Activated CD4-positive, alpha-beta memory T cell treated with anti-CD3 and anti-CD28 coated beads for 36 hours (primary cell): ENCODE measurements at regions not wholly inside any gene's neighbourhood (a gene's known extent, or its start where the extent isn't known, plus 50 kb on each side); places are given as distances from the start of the nearest gene placed in this dataset.
"Not testable (repeated sequence)": the region's sequence is repeated elsewhere in the genome, so short reads cannot be mapped to it uniquely, and the experiment has no call there.

Experiments used
- CTCF ChIA-PET: fragments of 350-600 bp; sonication (Branson Sonifier 250); formaldehyde crosslinking; loops from one replicate; lab custom pipeline; 2021; ENCODE audit warnings: antibody characterized with exemption, inconsistent platforms; lab: Charles Lee
- POLR2A ChIA-PET: fragments of 350-600 bp; sonication (Branson Sonifier 250); formaldehyde crosslinking; loops from one replicate; lab custom pipeline; 2021; ENCODE audit warnings: antibody characterized with exemption; lab: Charles Lee
- DNase-seq: peaks from one replicate; pipeline ENCODE4 v3.0.0-alpha.2; 2020
- H3K27ac Mint-ChIP-seq: one replicate; pipeline ENCODE4 v1.8.0; 2021; ENCODE audit warnings: mixed read lengths
- H3K27me3 Mint-ChIP-seq: one replicate; pipeline ENCODE4 v1.8.0; 2021; ENCODE audit warnings: mixed read lengths
- H3K36me3 Mint-ChIP-seq: one replicate; pipeline ENCODE4 v1.8.0; 2021; ENCODE audit warnings: mixed read lengths
- H3K4me1 Mint-ChIP-seq: one replicate; pipeline ENCODE4 v1.8.0; 2021; ENCODE audit warnings: low read depth, mixed read lengths
- H3K4me3 Mint-ChIP-seq: one replicate; pipeline ENCODE4 v1.8.0; 2021; ENCODE audit warnings: mild to moderate bottlenecking, mixed read lengths
- H3K9me3 Mint-ChIP-seq: one replicate; pipeline ENCODE4 v1.8.0; 2021; ENCODE audit warnings: mixed read lengths
- intact Hi-C: fragments of 100-400 bp; cut with micrococcal nuclease; formaldehyde crosslinking; loops from one replicate; pipeline ENCODE4 v1.15.1; 2023

GRCh38 chr2:121068851-121069250 lies 216.2 kb downstream of the TFCP2L1 start:
- H3K4me3 Mint-ChIP-seq, result no peak overlapping the region
- H3K9me3 Mint-ChIP-seq, result no peaks in the 10 kb centered on the region
- intact Hi-C loops, result no loop called here
- H3K27me3 Mint-ChIP-seq, result peaks cover 3% of the 10 kb centered on the region
- ChIA-PET CTCF (interaction anchor here (1.2 kb wide), 1 partner anchor 9 kb away, joined by 4 read pairs; no protein-coding TSS in a partner anchor), POLR2A (no interaction called here)
- no peak overlapping the region for H3K27ac Mint-ChIP-seq
- H3K36me3 Mint-ChIP-seq, result no peaks in the 10 kb centered on the region
- DNase-seq, result no peak
- H3K4me1 Mint-ChIP-seq, result no peaks in the 10 kb centered on the region

DNA sequence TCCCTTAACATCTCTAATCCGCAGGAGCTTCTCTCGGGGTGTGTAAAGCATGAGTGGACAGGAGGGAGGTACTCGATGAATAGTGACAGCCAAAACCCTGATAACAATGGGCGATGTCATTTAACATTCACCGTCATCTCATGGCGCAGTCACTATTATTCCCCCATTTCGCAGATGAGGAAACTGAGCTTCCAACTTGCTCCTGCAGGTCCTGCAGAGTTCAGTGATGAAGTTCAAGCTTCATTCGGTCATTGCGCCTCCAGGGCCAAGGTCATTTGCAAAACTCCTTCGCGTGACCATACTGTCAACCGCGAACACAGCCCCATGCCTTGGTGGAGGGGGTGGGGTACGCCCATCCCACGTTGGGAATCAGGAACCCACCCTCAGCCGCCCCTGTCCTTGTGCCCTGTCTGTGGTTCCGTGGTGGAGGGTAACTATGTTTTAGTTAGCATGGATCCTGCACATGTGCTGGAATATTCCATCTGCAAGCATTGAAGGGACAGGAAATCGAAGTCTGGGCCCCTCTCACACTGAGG lies 215.5 kb downstream of the TFCP2L1 start:
- H3K4me3 Mint-ChIP-seq, result no peak overlapping the region

GRCh38 chr2:121070061-121070460 lies 214.9 kb downstream of the TFCP2L1 start:
- H3K4me3 Mint-ChIP-seq, H3K27ac Mint-ChIP-seq, DNase-seq, POLR2A ChIA-PET, H3K9me3 Mint-ChIP-seq, H3K4me1 Mint-ChIP-seq, H3K36me3 Mint-ChIP-seq, H3K27me3 Mint-ChIP-seq: not testable (repeated sequence)
- CTCF ChIA-PET, result interaction anchor here (0.7 kb wide), 1 partner anchor 16 kb away, joined by 3 read pairs; no protein-coding TSS in a partner anchor
- intact Hi-C loops, result loop anchor here (2.0 to 5.0 kb wide), 2 partner anchors 333 to 375 kb away; partner anchors contain the start of gene GLI2

More for the DNA sequence above, 215.5 kb downstream of the TFCP2L1 start:
- H3K4me1 Mint-ChIP-seq, result no peaks in the 10 kb centered on the region
- peaks cover 6% of the 10 kb centered on the region for H3K27me3 Mint-ChIP-seq
- no peak for DNase-seq
- intact Hi-C loops, result no loop called here
- H3K36me3 Mint-ChIP-seq, result no peaks in the 10 kb centered on the region
- ChIA-PET POLR2A (no interaction called here), CTCF (no interaction called here)
- no peak overlapping the region for H3K27ac Mint-ChIP-seq
- H3K9me3 Mint-ChIP-seq, result no peaks in the 10 kb centered on the region

DNA sequence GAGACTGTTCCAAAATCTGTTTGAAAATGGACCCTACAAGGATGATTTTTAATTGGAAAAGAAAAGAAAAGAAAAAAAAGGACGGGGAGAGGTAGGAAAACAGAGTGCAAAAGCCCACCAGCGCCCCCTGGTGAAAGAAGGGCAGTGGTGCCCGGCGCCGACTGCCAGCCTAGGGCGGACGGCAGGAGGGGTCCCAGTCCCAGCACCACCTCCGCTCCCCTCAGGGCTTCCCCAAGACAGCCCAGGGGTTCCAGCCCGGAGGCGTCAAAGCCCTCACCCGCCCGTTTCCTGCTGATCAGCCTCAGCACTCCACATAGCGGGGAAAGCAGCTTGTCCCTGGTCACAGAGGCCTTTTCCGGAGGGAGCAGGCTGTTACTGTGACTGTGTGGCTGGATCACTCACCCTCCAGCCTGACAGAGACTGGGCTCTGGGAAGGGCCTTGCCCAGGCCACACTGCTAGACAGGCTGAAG lies 213.9 kb downstream of the TFCP2L1 start:
- Mint-ChIP-seq H3K4me3 (no peak overlapping the region), H3K27me3 (peaks cover 7% of the 10 kb centered on the region), H3K9me3 (no peaks in the 10 kb centered on the region), H3K36me3 (no peaks in the 10 kb centered on the region), H3K4me1 (peaks cover 2% of the 10 kb centered on the region), H3K27ac (no peak overlapping the region)
- ChIA-PET CTCF (interaction anchor here (1.4 to 2.3 kb wide), 2 partner anchors 9 to 12 kb away, joined by 8 to 9 read pairs; no protein-coding TSS in a partner anchor), POLR2A (no interaction called here)
- intact Hi-C loops, result loop anchor here (2.0 to 5.0 kb wide), 2 partner anchors 334 to 376 kb away; partner anchors contain the start of gene GLI2
- DNase-seq, result peak; percentile 64

DNA sequence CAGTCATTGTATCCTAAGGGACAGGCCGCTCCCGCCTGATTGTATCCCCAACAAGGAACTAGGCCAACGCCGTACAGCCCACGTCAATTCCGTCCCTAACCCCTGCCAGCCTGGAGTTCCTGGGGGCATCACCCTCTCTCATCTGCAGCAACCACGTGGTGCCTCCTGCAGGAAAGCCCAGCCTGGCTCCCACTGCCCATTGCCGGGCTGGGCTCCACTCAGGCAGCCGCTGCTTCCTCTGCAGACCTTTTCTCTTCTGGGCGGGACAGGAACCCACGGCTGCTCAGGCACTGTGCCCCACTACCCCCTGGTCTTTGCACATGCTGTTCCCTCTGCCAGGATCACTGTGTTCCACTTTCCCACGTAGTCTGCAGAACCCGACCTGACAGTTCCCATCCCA lies 212.2 kb downstream of the TFCP2L1 start:
- DNase-seq, result no peak
- H3K36me3 Mint-ChIP-seq, result no peaks in the 10 kb centered on the region
- H3K27ac Mint-ChIP-seq, result no peak overlapping the region
- POLR2A ChIA-PET, result no interaction called here
- no peak overlapping the region for H3K4me3 Mint-ChIP-seq
- intact Hi-C loops, result loop anchor here (5.0 kb wide), 1 partner anchor 335 kb away; the partner anchor contains the start of gene GLI2
- H3K4me1 Mint-ChIP-seq, result peaks cover 2% of the 10 kb centered on the region
- CTCF ChIA-PET, result interaction anchor here (2.3 kb wide), 1 partner anchor 10 kb away, joined by 9 read pairs; no protein-coding TSS in a partner anchor
- no peaks in the 10 kb centered on the region for H3K9me3 Mint-ChIP-seq
- peaks cover 14% of the 10 kb centered on the region for H3K27me3 Mint-ChIP-seq

DNA sequence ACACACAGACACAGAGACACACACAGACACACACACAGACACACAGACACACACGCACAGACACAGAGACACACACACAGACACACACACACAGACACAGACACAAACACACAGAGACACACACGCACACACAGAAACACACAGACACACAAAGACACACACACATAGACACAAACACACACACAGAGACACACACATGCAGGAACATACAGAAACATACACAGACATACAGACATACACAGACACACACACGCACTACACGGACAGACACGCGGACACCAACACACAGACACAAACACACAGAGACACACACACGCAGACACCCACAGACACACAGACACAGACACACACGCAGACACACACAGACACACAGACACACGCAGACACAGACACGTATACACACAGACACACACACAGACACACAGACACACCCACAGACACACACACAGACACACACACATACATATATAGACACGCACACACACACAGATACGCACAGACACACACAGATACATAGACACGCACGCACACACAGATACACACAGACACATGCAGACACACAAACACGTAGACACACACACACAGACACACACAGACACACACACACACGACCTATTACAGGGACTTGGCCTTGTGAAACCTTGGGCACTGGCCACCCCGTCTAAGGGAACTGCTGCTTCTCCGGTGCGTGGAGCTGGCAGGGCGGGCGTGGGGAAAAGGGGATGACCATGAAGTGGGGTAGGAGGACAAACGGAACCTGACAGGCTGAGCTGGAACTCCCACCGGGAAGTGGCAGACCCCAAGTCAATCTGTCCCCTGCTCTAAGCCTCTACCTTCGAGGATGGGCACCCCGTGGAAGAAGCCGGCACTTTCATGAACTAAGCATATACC lies 211.4 kb downstream of the TFCP2L1 start:
- no peak overlapping the region for H3K4me3 Mint-ChIP-seq
- DNase-seq, result no peak
- H3K9me3 Mint-ChIP-seq, result no peaks in the 10 kb centered on the region
- ChIA-PET CTCF (interaction anchor here (1.8 kb wide), 1 partner anchor 378 kb away, joined by 8 read pairs; no protein-coding TSS in a partner anchor), POLR2A (no interaction called here)
- H3K27ac Mint-ChIP-seq, result no peak overlapping the region
- peaks cover 15% of the 10 kb centered on the region for H3K27me3 Mint-ChIP-seq
- peaks cover 2% of the 10 kb centered on the region for H3K4me1 Mint-ChIP-seq
- no peaks in the 10 kb centered on the region for H3K36me3 Mint-ChIP-seq
- intact Hi-C loops, result loop anchor here (5.0 kb wide), 1 partner anchor 336 kb away; the partner anchor contains the start of gene GLI2

DNA sequence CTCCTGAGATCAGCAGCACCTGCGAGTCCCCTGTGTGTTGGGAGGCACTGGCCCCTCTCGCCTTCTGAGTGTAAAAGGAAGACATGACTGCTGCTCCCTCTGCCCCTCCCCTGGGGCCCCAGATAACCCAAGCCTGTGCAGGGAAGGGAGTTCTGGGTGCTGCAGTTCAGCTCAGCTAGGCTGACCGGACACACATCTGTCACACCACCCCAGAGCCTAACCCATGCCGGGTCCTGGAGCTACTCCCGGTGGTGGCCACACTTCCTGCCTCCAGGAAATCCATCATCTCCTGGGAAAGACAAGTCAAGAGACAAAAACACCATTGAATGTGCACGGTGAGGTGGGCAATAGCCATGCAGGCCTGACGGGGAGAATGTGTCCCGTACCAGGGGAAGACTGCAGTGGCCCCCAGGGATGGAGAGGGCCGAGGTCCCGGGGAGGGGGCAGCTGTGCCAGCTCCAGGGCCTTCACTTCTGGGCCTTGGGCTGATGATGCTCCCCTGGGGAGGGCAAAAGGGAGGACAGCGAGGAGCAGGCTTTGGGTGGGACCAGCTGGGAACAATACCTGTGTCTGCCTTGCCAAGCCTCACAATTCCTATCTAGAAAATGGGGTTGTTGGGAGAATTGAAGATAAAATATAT lies 210.6 kb downstream of the TFCP2L1 start:
- intact Hi-C loops, result loop anchor here (5.0 kb wide), 1 partner anchor 337 kb away; the partner anchor contains the start of gene GLI2
- Mint-ChIP-seq H3K27me3 (peaks cover 15% of the 10 kb centered on the region), H3K4me1 (peaks cover 2% of the 10 kb centered on the region), H3K4me3 (no peak overlapping the region), H3K9me3 (no peaks in the 10 kb centered on the region), H3K36me3 (no peaks in the 10 kb centered on the region), H3K27ac (no peak overlapping the region)
- CTCF ChIA-PET, result interaction anchor here (1.8 to 3.3 kb wide), 2 partner anchors 11 to 379 kb away, joined by 8 to 17 read pairs; no protein-coding TSS in a partner anchor
- DNase-seq, result no peak
- POLR2A ChIA-PET, result interaction anchor here (1.0 kb wide), 1 partner anchor 456 kb away, joined by 3 read pairs; the partner anchor contains the start of gene RNU4ATAC

DNA sequence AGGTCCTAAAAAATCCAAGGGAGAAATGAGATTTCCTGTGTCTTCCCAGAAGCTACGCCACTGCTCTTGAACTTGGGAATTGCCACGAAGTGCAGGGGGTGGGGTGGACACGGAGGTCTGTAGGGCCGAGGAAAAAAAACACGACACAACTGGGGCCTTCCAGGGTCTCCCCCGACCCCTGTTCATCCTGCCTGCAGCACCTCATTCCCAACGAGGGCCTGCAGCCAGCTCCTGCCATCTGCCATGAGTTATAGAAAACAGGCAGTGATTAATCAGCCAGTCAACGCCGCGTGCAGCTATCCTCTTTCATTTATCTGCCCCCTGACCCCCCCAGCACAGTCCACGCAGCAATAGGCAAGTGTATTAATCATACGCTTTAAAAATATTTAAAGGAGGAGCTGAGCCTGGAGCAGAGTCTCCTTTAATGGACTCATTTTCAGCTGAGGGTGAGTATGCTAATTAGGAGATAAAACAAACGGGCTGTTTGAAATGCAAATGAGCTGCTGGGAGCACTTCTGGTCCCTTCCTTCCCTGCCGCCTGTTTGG lies 209.9 kb downstream of the TFCP2L1 start:
- H3K36me3 Mint-ChIP-seq, result no peaks in the 10 kb centered on the region
- H3K27me3 Mint-ChIP-seq, result peaks cover 15% of the 10 kb centered on the region
- no peaks in the 10 kb centered on the region for H3K9me3 Mint-ChIP-seq
- ChIA-PET POLR2A (interaction anchor here (0.9 to 1.0 kb wide), 2 partner anchors 9 to 455 kb away, joined by 3 read pairs; partner anchors contain the start of gene RNU4ATAC), CTCF (interaction anchor here (0.7 to 3.3 kb wide), 3 partner anchors 9 to 379 kb away, joined by 3 to 17 read pairs (median 8); no protein-coding TSS in a partner anchor)
- peaks cover 2% of the 10 kb centered on the region for H3K4me1 Mint-ChIP-seq
- intact Hi-C loops, result no loop called here
- peak; percentile 56 for DNase-seq
- no peak overlapping the region for H3K4me3 Mint-ChIP-seq
- no peak overlapping the region for H3K27ac Mint-ChIP-seq

DNA sequence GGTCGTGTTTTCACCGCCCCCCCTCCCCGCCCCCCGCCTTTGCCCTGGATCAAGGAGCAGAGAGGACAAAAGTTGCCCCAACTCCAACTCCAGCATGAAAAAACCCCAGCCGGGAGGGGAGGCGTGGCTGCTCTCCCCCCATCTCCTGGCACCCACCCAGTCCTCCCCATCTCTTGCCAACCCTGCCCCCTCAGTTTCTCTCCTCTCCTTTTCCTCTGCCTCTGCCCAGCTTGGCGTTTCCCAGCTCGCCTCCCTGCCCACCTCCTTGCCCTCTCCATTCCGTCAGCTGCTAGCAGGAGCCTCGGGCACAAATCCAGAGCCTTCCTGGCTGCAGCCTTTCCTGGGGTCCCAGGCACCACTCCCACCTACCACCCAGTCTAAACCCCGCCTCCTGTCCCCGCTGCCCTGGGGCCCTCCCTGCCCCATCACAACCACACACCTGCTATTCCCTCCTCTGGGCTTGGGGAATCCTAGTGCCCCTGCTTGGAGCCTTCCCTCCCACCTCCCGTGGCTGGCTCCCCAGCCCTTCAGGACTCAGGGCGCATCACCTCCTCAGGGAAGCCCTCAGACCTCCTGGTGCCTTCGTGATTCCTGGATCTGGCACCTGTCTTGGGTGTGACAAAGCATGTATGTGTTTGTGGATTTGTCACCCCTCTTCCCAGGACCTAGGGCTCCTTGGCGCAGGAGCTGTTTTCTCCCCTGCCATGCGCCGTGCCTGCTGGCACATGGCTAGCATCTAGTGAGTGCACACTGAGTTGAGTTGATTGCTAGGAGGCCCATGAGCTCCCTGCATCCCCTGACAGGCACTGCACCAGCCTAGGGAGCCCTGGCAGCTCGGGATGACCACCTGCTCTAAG lies 209.1 kb downstream of the TFCP2L1 start:
- ChIA-PET CTCF (interaction anchor here (0.7 to 3.3 kb wide), 4 partner anchors 10 to 380 kb away, joined by 3 to 17 read pairs (median 6); no protein-coding TSS in a partner anchor), POLR2A (interaction anchor here (0.9 to 1.0 kb wide), 2 partner anchors 9 to 455 kb away, joined by 3 read pairs; partner anchors contain the start of gene RNU4ATAC)
- no peak for DNase-seq
- Mint-ChIP-seq H3K36me3 (no peaks in the 10 kb centered on the region), H3K4me3 (no peak overlapping the region), H3K4me1 (peaks cover 2% of the 10 kb centered on the region), H3K9me3 (no peaks in the 10 kb centered on the region), H3K27ac (no peak overlapping the region), H3K27me3 (peaks cover 15% of the 10 kb centered on the region)
- intact Hi-C loops, result no loop called here

GRCh38 chr2:121076498-121076820 lies 208.5 kb downstream of the TFCP2L1 start:
- no peak overlapping the region for H3K4me3 Mint-ChIP-seq
- H3K27me3 Mint-ChIP-seq, result peaks cover 19% of the 10 kb centered on the region
- intact Hi-C loops, result no loop called here
- no peak for DNase-seq
- CTCF ChIA-PET, result interaction anchor here (0.9 to 3.3 kb wide), 4 partner anchors 9 to 19 kb away, joined by 3 to 17 read pairs (median 4); no protein-coding TSS in a partner anchor
- peaks cover 2% of the 10 kb centered on the region for H3K4me1 Mint-ChIP-seq
- no peaks in the 10 kb centered on the region for H3K36me3 Mint-ChIP-seq
- POLR2A ChIA-PET, result no interaction called here
- no peaks in the 10 kb centered on the region for H3K9me3 Mint-ChIP-seq
- H3K27ac Mint-ChIP-seq, result no peak overlapping the region
